Thyroid gland (tissue), 4 donors: ENCODE measurements at regions not wholly inside any gene's neighbourhood (a gene's known extent, or its start where the extent isn't known, plus 50 kb on each side); places are given as distances from the start of the nearest gene placed in this dataset.
"Not testable (repeated sequence)": the region's sequence is repeated elsewhere in the genome, so short reads cannot be mapped to it uniquely, and the experiment has no call there.

Experiments
- DNase-seq, 2 donors: peaks; one replicate each; pipeline ENCODE4 v3.0.0-alpha.2; 2019
- H3K27ac ChIP-seq, 3 donors: fragments of 200-600 bp; sonication (generic); 1 replicate in 2 of 3; 2 replicates in 1 of 3; pipeline ENCODE4 v1.5.1; 2016 to 2019; ENCODE audit warnings: mild to moderate bottlenecking in 1 of 3, moderate library complexity in 1 of 3
- H3K27me3 ChIP-seq: fragments of 200-600 bp; sonication (generic); one replicate; pipeline ENCODE4 v1.5.1; 2019
- H3K36me3 ChIP-seq, 2 donors: fragments of 200-600 bp; sonication (generic); one replicate each; pipeline ENCODE4 v1.5.1; 2016 to 2019
- H3K4me1 ChIP-seq, 2 donors: fragments of 200-600 bp; sonication (generic); one replicate each; pipeline ENCODE4 v1.5.1; 2017 to 2019
- H3K4me3 ChIP-seq, 3 donors: fragments of 200-600 bp; sonication (generic); replicated peaks in 1 of 3; 1 replicate in 2 of 3; 2 replicates in 1 of 3; pipeline ENCODE4 v1.5.1; 2016; ENCODE audit warnings: mild to moderate bottlenecking in 1 of 3
- H3K9me3 ChIP-seq: fragments of 200-600 bp; sonication (generic); one replicate; pipeline ENCODE4 v1.5.1; 2017
- WGBS, 2 donors: methylation state at CpG; one replicate each; pipeline ENCODE4 v1.1.5; 2017; 5-methylcytosine and 5-hydroxymethylcytosine counted together
- intact Hi-C: fragments of 100-400 bp; cut with DNase I; formaldehyde crosslinking; loops from one replicate; pipeline ENCODE4 v1.15.1; 2023

- DNase-seq, H3K4me1 ChIP-seq, H3K9me3 ChIP-seq, intact Hi-C loops, H3K36me3 ChIP-seq, H3K27me3 ChIP-seq, H3K27ac ChIP-seq, H3K4me3 ChIP-seq: not testable (repeated sequence)
- 91 to 96% methylated on average over 4 of the region's 4 CpGs for WGBS, 2 donors
These were observed 69.9 kb downstream of the ALG1L2 start for GRCh38 chr3:130151555-130151954.

- intact Hi-C loops, H3K27me3 ChIP-seq, H3K4me3 ChIP-seq, H3K36me3 ChIP-seq, DNase-seq, H3K27ac ChIP-seq, H3K4me1 ChIP-seq, H3K9me3 ChIP-seq: not testable (repeated sequence)
- 85 to 87% methylated on average over 7 to 8 of the region's 8 CpGs for WGBS, 2 donors
These were observed 71.6 kb downstream of the ALG1L2 start for GRCh38 chr3:130153247-130153646.

GRCh38 chr3:130155464-130155863 is 73.8 kb downstream of the ALG1L2 start:
- no CpG with 5 or more reads among the region's 4 CpGs for WGBS, 2 donors
- H3K27ac ChIP-seq, DNase-seq, H3K36me3 ChIP-seq, H3K4me3 ChIP-seq, H3K27me3 ChIP-seq, intact Hi-C loops, H3K4me1 ChIP-seq, H3K9me3 ChIP-seq: not testable (repeated sequence)

- 73 to 81% methylated on average over 3 of the region's 4 CpGs for WGBS, 2 donors
- H3K36me3 ChIP-seq, DNase-seq, H3K9me3 ChIP-seq, H3K4me3 ChIP-seq, H3K27me3 ChIP-seq, H3K27ac ChIP-seq, intact Hi-C loops, H3K4me1 ChIP-seq: not testable (repeated sequence)
These were observed 85.2 kb downstream of the ALG1L2 start for GRCh38 chr3:130166856-130167255.

DNA sequence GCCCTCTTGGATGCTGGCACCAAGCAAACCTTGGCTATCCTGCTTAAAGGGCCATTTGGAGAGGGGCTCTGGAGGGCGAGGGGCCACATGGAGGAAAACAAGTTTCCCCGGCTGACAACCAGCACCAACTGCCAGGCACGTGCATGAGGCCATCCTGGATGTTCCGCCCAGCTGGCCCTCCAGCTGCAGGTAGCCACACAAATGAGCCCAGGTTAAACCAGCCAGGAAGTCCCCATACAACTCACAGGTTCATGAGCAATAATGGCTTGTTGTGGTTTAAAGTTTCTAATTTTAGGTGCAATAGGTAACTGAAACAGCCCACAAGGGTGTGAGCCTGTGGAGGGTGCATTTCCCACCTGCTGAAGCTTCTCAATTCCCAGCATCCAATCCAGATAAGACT is 93.6 kb downstream of the ALG1L2 start:
- WGBS, 2 donors = 84 to 86% methylated on average over 3 to 4 of the region's 4 CpGs
- intact Hi-C loops, H3K27me3 ChIP-seq, H3K4me3 ChIP-seq, H3K27ac ChIP-seq, DNase-seq, H3K36me3 ChIP-seq, H3K4me1 ChIP-seq, H3K9me3 ChIP-seq: not testable (repeated sequence)

GRCh38 chr3:130176476-130177256 is 95.0 kb downstream of the ALG1L2 start:
- H3K4me1 ChIP-seq, H3K4me3 ChIP-seq, H3K27ac ChIP-seq, H3K36me3 ChIP-seq, H3K9me3 ChIP-seq, intact Hi-C loops, DNase-seq, H3K27me3 ChIP-seq: not testable (repeated sequence)
- WGBS, 2 donors = 44% methylated on average over 13 of the region's 13 CpGs

DNA sequence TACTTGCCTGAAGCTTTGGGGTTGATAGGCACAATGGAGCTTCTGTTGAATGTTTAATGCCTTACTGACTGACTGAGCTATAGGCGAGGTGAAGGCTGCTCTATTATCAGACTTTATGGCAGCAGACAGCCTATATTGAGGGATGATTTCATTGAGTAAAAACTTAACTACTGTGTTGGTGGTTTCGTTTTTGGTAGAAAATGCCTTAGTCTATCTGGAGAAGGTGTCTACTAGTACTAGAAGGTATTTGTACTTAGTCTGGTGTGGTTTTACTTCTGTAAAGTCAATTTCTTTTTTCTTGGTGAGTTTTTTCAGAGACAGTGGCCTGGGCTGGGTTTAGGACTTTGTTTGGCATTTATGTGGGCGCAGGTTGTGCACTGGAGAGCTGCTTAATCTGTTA is 97.2 kb downstream of the ALG1L2 start:
- H3K27me3 ChIP-seq, H3K9me3 ChIP-seq, DNase-seq, H3K27ac ChIP-seq, H3K4me3 ChIP-seq, H3K4me1 ChIP-seq, H3K36me3 ChIP-seq, intact Hi-C loops: not testable (repeated sequence)
- 48 to 51% methylated on average over 3 of the region's 3 CpGs for WGBS, 2 donors

DNA sequence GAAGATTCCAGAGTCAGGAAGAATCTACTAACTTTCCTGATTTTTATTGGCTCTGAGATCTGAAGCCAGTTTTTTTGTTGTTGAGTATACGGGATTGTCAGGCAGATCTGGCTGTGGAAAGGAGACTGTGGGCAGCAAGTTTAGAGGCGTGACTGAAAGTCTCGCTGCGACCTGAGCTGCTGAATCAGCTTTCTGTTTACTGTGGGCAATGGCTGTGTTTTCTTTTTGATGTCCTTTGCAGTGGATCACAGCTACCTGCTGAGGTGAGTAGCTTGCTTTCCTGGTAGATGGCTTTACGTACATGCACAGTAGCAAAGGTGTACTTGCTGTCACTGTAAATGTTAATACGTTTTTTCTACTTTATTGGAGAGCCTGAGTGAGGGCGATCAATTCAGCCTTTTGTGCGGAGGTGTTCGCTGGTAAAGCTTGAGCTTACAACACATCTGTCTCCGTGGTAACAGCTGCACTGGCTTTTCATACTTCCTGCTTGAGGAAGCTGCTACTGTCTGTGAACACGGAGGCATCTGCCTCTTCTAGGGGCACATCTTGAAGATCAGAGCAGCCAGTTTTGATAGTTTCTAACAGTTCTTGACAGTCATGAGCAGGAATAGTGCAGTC is 97.8 kb downstream of the ALG1L2 start:
- 1 to 6% methylated on average over 11 of the region's 11 CpGs for WGBS, 2 donors
- H3K9me3 ChIP-seq, H3K4me3 ChIP-seq, H3K27me3 ChIP-seq, H3K36me3 ChIP-seq, intact Hi-C loops, H3K4me1 ChIP-seq, H3K27ac ChIP-seq: not testable (repeated sequence)
- DNase-seq = peak; percentile 16 to 22

DNA sequence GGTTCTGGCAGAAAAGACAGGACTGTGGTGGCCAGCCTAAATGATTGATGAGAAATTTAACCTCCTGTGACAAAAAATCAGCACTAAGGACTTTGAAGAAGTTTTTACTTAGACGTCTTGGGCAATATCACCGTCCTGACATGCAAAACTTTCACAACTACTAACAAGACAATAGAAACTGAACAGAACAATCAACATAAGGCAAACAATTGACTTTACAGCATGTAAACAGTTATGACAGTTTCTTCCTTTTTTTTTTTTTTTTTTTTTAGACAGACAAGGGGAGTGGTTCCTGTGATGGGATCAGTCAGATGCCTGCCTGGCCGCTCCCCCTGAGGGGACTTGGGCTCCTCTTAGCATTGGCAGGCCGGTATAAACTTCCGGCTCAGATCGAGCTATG is 100.8 kb downstream of the ALG1L2 start:
- intact Hi-C loops, H3K4me3 ChIP-seq, H3K36me3 ChIP-seq, H3K4me1 ChIP-seq, DNase-seq, H3K9me3 ChIP-seq, H3K27me3 ChIP-seq, H3K27ac ChIP-seq: not testable (repeated sequence)
- WGBS, 2 donors = 73% methylated on average over 6 of the region's 6 CpGs

DNA sequence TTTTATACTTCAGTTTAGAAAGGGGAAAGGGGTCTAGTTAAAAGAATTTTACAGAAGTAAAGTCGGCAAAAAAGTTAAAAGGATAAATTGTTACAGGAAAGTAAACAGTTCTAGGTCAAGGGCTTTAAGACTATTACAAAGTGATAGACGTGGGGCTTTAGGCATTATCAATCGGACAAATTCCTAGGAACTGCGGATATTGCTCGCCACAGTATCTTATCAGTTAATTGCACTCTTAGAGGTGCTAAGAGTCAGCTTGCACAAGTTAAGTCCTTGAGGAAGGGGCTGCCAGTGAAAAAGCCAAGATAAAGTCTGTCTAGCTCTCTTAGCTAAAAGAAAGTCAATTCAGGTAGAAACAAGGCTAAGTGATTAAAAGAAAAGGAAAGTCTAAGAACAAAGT is 102.1 kb downstream of the ALG1L2 start:
- H3K27ac ChIP-seq, intact Hi-C loops, DNase-seq, H3K4me3 ChIP-seq, H3K27me3 ChIP-seq, H3K4me1 ChIP-seq, H3K9me3 ChIP-seq, H3K36me3 ChIP-seq: not testable (repeated sequence)
- 39 to 45% methylated on average over 5 of the region's 5 CpGs for WGBS, 2 donors

GRCh38 chr3:130184152-130185024 is 102.8 kb downstream of the ALG1L2 start:
- H3K36me3 ChIP-seq, H3K4me3 ChIP-seq, DNase-seq, H3K4me1 ChIP-seq, intact Hi-C loops, H3K27me3 ChIP-seq, H3K27ac ChIP-seq, H3K9me3 ChIP-seq: not testable (repeated sequence)
- 66 to 71% methylated on average over 5 of the region's 5 CpGs for WGBS, 2 donors

DNA sequence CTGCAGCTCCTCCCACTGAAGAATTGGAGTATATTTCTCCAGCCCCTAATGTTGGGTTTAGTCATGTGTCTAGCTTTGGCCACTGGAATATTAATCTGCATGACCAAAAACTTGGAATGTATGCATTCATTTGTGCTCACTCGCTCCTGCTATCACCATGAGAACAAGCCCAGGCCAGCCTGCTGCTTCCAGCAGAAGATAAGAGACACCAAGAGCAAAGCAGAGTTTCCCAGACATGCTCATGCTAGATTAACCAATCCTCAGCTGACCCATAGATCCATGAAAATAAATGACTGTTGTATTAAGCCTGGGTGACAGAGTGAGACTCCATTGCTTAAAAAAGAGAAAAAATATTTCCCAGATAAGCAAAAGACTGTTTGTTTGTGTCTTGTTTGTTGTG is 119.6 kb downstream of the ALG1L2 start:
- DNase-seq, H3K36me3 ChIP-seq, H3K9me3 ChIP-seq, H3K27ac ChIP-seq, H3K27me3 ChIP-seq, H3K4me3 ChIP-seq, H3K4me1 ChIP-seq, intact Hi-C loops: not testable (repeated sequence)
- 78 to 79% methylated on average over 1 of the region's 1 CpG for WGBS, 2 donors

- H3K4me1 ChIP-seq, H3K27me3 ChIP-seq, H3K27ac ChIP-seq, intact Hi-C loops, DNase-seq, H3K9me3 ChIP-seq, H3K4me3 ChIP-seq, H3K36me3 ChIP-seq: not testable (repeated sequence)
- 94 to 96% methylated on average over 3 of the region's 3 CpGs for WGBS, 2 donors
These were observed 122.0 kb downstream of the ALG1L2 start for GRCh38 chr3:130203633-130204032.
